OCI-LY1 (cell line): ENCODE measurements at regions not wholly inside any gene's neighbourhood (a gene's known extent, or its start where the extent isn't known, plus 50 kb on each side); places are given as distances from the start of the nearest gene placed in this dataset.

ENCODE experiments used
- CTCF ChIP-seq: fragments of 200-600 bp; sonication (generic), shearing (Covaris generic); IDR thresholded peaks from 2 replicates; pipeline ENCODE4 v1.5.1; 2017; ENCODE audit warnings: mild to moderate bottlenecking, antibody characterized with exemption, low read length, moderate library complexity, mixed read lengths
- EZH2 ChIP-seq: fragments of 200-600 bp; sonication (generic), shearing (Covaris generic); IDR thresholded peaks from 2 replicates; pipeline ENCODE4 v1.8.0; 2017; ENCODE audit warnings: borderline replicate concordance, mixed run types, mild to moderate bottlenecking, antibody characterized with exemption, low read length, moderate library complexity, mixed read lengths

- no peak for TF ChIP-seq CTCF
- no peak for TF ChIP-seq EZH2
These were observed 101.0 kb downstream of the SINHCAF start for GRCh38 chr12:31224768-31225448.
